Astrocyte (in vitro differentiated cells and primary cell): ENCODE measurements at regions not wholly inside any gene's neighbourhood (a gene's known extent, or its start where the extent isn't known, plus 50 kb on each side); places are given as distances from the start of the nearest gene placed in this dataset.

Source experiments
- DNase-seq: peaks from one replicate; pipeline ENCODE4 v3.0.0-alpha.2; 2010; ENCODE audit warnings: low read depth
- FAIRE-seq: peaks from 2 replicates; lab custom pipeline; 2011; peaks lifted over from hg19 to GRCh38; lab: Jason Lieb, UNC
- H2AFZ ChIP-seq: 2 replicates; pipeline ENCODE4 v1.6.0; 2012; ENCODE audit warnings: low read depth, low read length, inconsistent platforms
- H3K27ac ChIP-seq: 2 replicates; pipeline ENCODE4 v1.5.1; 2011; ENCODE audit warnings: low read depth, low read length, inconsistent platforms
- H3K27me3 ChIP-seq: 2 replicates; pipeline ENCODE4 v1.6.0; 2011; ENCODE audit warnings: low read length, inconsistent platforms; ENCODE audit not compliant: insufficient read depth
- H3K36me3 ChIP-seq: 2 replicates; pipeline ENCODE4 v1.5.1; 2011; ENCODE audit warnings: low read length, inconsistent platforms; ENCODE audit not compliant: insufficient read depth
- H3K4me1 ChIP-seq: 2 replicates; pipeline ENCODE4 v1.5.1; 2011; ENCODE audit warnings: low read length, inconsistent platforms; ENCODE audit not compliant: insufficient read depth
- H3K4me2 ChIP-seq: 2 replicates; pipeline ENCODE4 v1.6.0; 2012; ENCODE audit warnings: low read length, inconsistent platforms
- H3K4me3 ChIP-seq: 2 replicates; pipeline ENCODE4 v1.5.1; 2011; ENCODE audit warnings: low read depth, mild to moderate bottlenecking, low read length, inconsistent platforms; ENCODE audit not compliant: insufficient read depth
- H3K79me2 ChIP-seq: 2 replicates; pipeline ENCODE4 v1.6.0; 2012; ENCODE audit warnings: mild to moderate bottlenecking, low read length, inconsistent platforms; ENCODE audit not compliant: insufficient read depth
- H3K9ac ChIP-seq: 2 replicates; pipeline ENCODE4 v1.6.0; 2012; ENCODE audit warnings: mild to moderate bottlenecking, low read length, inconsistent platforms
- H3K9me3 ChIP-seq: 2 replicates; pipeline ENCODE4 v1.5.1; 2012; ENCODE audit warnings: low read depth, mild to moderate bottlenecking, low read length, inconsistent platforms; ENCODE audit not compliant: insufficient read depth
- H4K20me1 ChIP-seq: 2 replicates; pipeline ENCODE4 v1.6.0; 2012; ENCODE audit warnings: low read length, inconsistent platforms; ENCODE audit not compliant: insufficient read depth
- H3K27ac Mint-ChIP-seq: one replicate; pipeline ENCODE4 v1.8.0; 2021; ENCODE audit warnings: mild to moderate bottlenecking, mixed read lengths; ENCODE audit not compliant: unreplicated experiment
- H3K27me3 Mint-ChIP-seq: one replicate; pipeline ENCODE4 v1.8.0; 2021; ENCODE audit warnings: low read depth, mixed read lengths; ENCODE audit not compliant: unreplicated experiment
- H3K36me3 Mint-ChIP-seq: one replicate; pipeline ENCODE4 v1.8.0; 2021; ENCODE audit warnings: low read depth, mixed read lengths; ENCODE audit not compliant: unreplicated experiment
- H3K4me1 Mint-ChIP-seq: one replicate; pipeline ENCODE4 v1.8.0; 2021; ENCODE audit warnings: low read depth, mixed read lengths; ENCODE audit not compliant: unreplicated experiment
- H3K4me3 Mint-ChIP-seq: one replicate; pipeline ENCODE4 v1.8.0; 2021; ENCODE audit warnings: mild to moderate bottlenecking, moderate library complexity, mixed read lengths; ENCODE audit not compliant: unreplicated experiment
- H3K9me3 Mint-ChIP-seq: one replicate; pipeline ENCODE4 v1.8.0; 2021; ENCODE audit warnings: mild to moderate bottlenecking, mixed read lengths; ENCODE audit not compliant: unreplicated experiment
- CTCF ChIP-seq: IDR thresholded peaks from 2 replicates; pipeline ENCODE4 v1.5.1; 2011; ENCODE audit warnings: low read depth, mild to moderate bottlenecking, inconsistent platforms, low read length, moderate library complexity; ENCODE audit not compliant: insufficient read depth
- EZH2 ChIP-seq: IDR thresholded peaks from 2 replicates; pipeline ENCODE4 v1.6.1; 2012; ENCODE audit warnings: mild to moderate bottlenecking, low read length, inconsistent platforms; ENCODE audit not compliant: insufficient read depth

- no peak for FAIRE-seq
These were observed 688.3 kb upstream of the DIAPH2 start for GRCh38 chrX:95996294-95996693.

GRCh38 chrX:96002431-96002830, 682.2 kb upstream of the DIAPH2 start:
- no peaks in the 10 kb centered on the region for H3K79me2 ChIP-seq
- no peaks in the 10 kb centered on the region for H3K27me3 ChIP-seq
- TF ChIP-seq CTCF (no peak), EZH2 (no peak)

More at GRCh38 chrX:95996294-95996693, 688.3 kb upstream of the DIAPH2 start:
- H3K4me1 ChIP-seq = no peaks in the 10 kb centered on the region
- H3K79me2 ChIP-seq = no peaks in the 10 kb centered on the region
- no peak overlapping the region for H3K27ac ChIP-seq
- TF ChIP-seq CTCF (no peak), EZH2 (no peak)
- H3K27me3 Mint-ChIP-seq = no peaks in the 10 kb centered on the region
- no peaks in the 10 kb centered on the region for H3K9me3 Mint-ChIP-seq
- H4K20me1 ChIP-seq = no peaks in the 10 kb centered on the region
- H3K27ac Mint-ChIP-seq = no peak overlapping the region
- H2AFZ ChIP-seq = no peak overlapping the region
- H3K4me3 Mint-ChIP-seq = no peak overlapping the region
- H3K27me3 ChIP-seq = no peaks in the 10 kb centered on the region
- peaks cover 6% of the 10 kb centered on the region for H3K4me1 Mint-ChIP-seq
- no peaks in the 10 kb centered on the region for H3K36me3 Mint-ChIP-seq
- no peak overlapping the region for H3K4me2 ChIP-seq
- no peak overlapping the region for H3K9ac ChIP-seq
- H3K9me3 ChIP-seq = no peaks in the 10 kb centered on the region
- no peaks in the 10 kb centered on the region for H3K36me3 ChIP-seq
- no peak for DNase-seq
- no peak overlapping the region for H3K4me3 ChIP-seq

GRCh38 chrX:96004386-96004785, 680.3 kb upstream of the DIAPH2 start:
- H2AFZ ChIP-seq = no peak overlapping the region
- Mint-ChIP-seq H3K4me3 (no peak overlapping the region), H3K36me3 (no peaks in the 10 kb centered on the region), H3K27ac (peak overlapping the region; percentile 98), H3K4me1 (peaks cover 10% of the 10 kb centered on the region), H3K27me3 (no peaks in the 10 kb centered on the region), H3K9me3 (no peaks in the 10 kb centered on the region)
- H4K20me1 ChIP-seq = no peaks in the 10 kb centered on the region
- peak overlapping the region; percentile 65 for H3K27ac ChIP-seq
- H3K36me3 ChIP-seq = no peaks in the 10 kb centered on the region
- H3K9ac ChIP-seq = no peak overlapping the region
- no peak overlapping the region for H3K4me3 ChIP-seq
- no peaks in the 10 kb centered on the region for H3K4me1 ChIP-seq
- DNase-seq (peak; percentile 44), FAIRE-seq (peak; percentile 65)
- no peaks in the 10 kb centered on the region for H3K9me3 ChIP-seq
- H3K27me3 ChIP-seq = no peaks in the 10 kb centered on the region
- H3K4me2 ChIP-seq = peak overlapping the region; percentile 44
- TF ChIP-seq CTCF = no peak
- TF ChIP-seq EZH2 = no peak
- H3K79me2 ChIP-seq = no peaks in the 10 kb centered on the region

More at GRCh38 chrX:96002431-96002830, 682.2 kb upstream of the DIAPH2 start:
- Histone ChIP-seq H3K36me3 (no peaks in the 10 kb centered on the region), H3K27ac (no peak overlapping the region), H4K20me1 (no peaks in the 10 kb centered on the region), H3K4me2 (no peak overlapping the region), H3K4me3 (no peak overlapping the region), H3K4me1 (no peaks in the 10 kb centered on the region), H3K9me3 (no peaks in the 10 kb centered on the region), H3K9ac (no peak overlapping the region), H2AFZ (no peak overlapping the region)
- FAIRE-seq (peak; percentile 37), DNase-seq (no peak)
- H3K27ac Mint-ChIP-seq = no peak overlapping the region
- no peaks in the 10 kb centered on the region for H3K36me3 Mint-ChIP-seq
- H3K27me3 Mint-ChIP-seq = no peaks in the 10 kb centered on the region
- peaks cover 10% of the 10 kb centered on the region for H3K4me1 Mint-ChIP-seq
- H3K4me3 Mint-ChIP-seq = no peak overlapping the region
- no peaks in the 10 kb centered on the region for H3K9me3 Mint-ChIP-seq
